Keratinocyte (primary cell): ENCODE measurements at regions not wholly inside any gene's neighbourhood (a gene's known extent, or its start where the extent isn't known, plus 50 kb on each side); places are given as distances from the start of the nearest gene placed in this dataset.

Experiments used
- DNase-seq: peaks from one replicate; pipeline ENCODE4 v3.0.0-alpha.2; 2011; ENCODE audit warnings: low read depth, missing footprints, low spot score
- FAIRE-seq: peaks from 2 replicates; lab custom pipeline; 2011; peaks lifted over from hg19 to GRCh38; lab: Jason Lieb, UNC
- H2AFZ ChIP-seq: 2 replicates; pipeline ENCODE4 v1.6.0; 2012; ENCODE audit warnings: low read length, control low read depth, inconsistent platforms; ENCODE audit not compliant: control insufficient read depth
- H3K27ac ChIP-seq: 2 replicates; pipeline ENCODE4 v1.5.1; 2011; ENCODE audit warnings: low read length; ENCODE audit not compliant: control insufficient read depth, insufficient read depth
- H3K27me3 ChIP-seq: 3 replicates; pipeline ENCODE4 v1.6.0; 2011; ENCODE audit warnings: low read length; ENCODE audit not compliant: control insufficient read depth, insufficient read depth; ENCODE audit errors: extremely low read depth
- H3K36me3 ChIP-seq, 2 experiments: 2 replicates in 1 of 2; 3 replicates in 1 of 2; pipeline ENCODE4 v1.5.1; 2011; ENCODE audit warnings: low read length in 2 of 2, mild to moderate bottlenecking in 1 of 2; ENCODE audit not compliant: control insufficient read depth in 2 of 2, insufficient read depth in 2 of 2; ENCODE audit errors: extremely low read depth in 1 of 2
- H3K4me1 ChIP-seq: 3 replicates; pipeline ENCODE4 v1.5.1; 2011; ENCODE audit warnings: low read length; ENCODE audit not compliant: control insufficient read depth, insufficient read depth; ENCODE audit errors: extremely low read depth
- H3K4me2 ChIP-seq: 3 replicates; pipeline ENCODE4 v1.6.0; 2011; ENCODE audit warnings: low read depth, low read length; ENCODE audit not compliant: control insufficient read depth, insufficient read depth; ENCODE audit errors: extremely low read depth
- H3K4me3 ChIP-seq, 3 experiments: fragments of 200-600 bp in 1 of 3; sonication (generic) in 1 of 3; 2 replicates in 2 of 3; 3 replicates in 1 of 3; pipeline ENCODE4 v1.5.1; 2011 to 2016; ENCODE audit warnings: low read length in 3 of 3, mild to moderate bottlenecking in 3 of 3, control low read depth in 2 of 3, inconsistent platforms in 1 of 3, low read depth in 1 of 3, mixed read lengths in 1 of 3, mixed run types in 1 of 3, moderate library complexity in 1 of 3; ENCODE audit not compliant: control insufficient read depth in 2 of 3, insufficient read depth in 2 of 3; ENCODE audit errors: extremely low read depth in 1 of 3
- H3K79me2 ChIP-seq: 2 replicates; pipeline ENCODE4 v1.6.0; 2012; ENCODE audit warnings: low read length; ENCODE audit not compliant: control insufficient read depth, insufficient read depth
- H3K9ac ChIP-seq: 3 replicates; pipeline ENCODE4 v1.6.0; 2011; ENCODE audit warnings: low read length; ENCODE audit not compliant: control insufficient read depth, insufficient read depth; ENCODE audit errors: extremely low read depth
- H3K9me1 ChIP-seq: 3 replicates; pipeline ENCODE4 v1.6.0; 2011; ENCODE audit warnings: low read length; ENCODE audit not compliant: control insufficient read depth, insufficient read depth; ENCODE audit errors: extremely low read depth
- H3K9me3 ChIP-seq: 2 replicates; pipeline ENCODE4 v1.5.1; 2012; ENCODE audit warnings: low read depth, low read length; ENCODE audit not compliant: control insufficient read depth
- H4K20me1 ChIP-seq: 3 replicates; pipeline ENCODE4 v1.6.0; 2011; ENCODE audit warnings: low read length; ENCODE audit not compliant: control insufficient read depth, insufficient read depth; ENCODE audit errors: extremely low read depth
- CTCF ChIP-seq, 3 experiments: IDR thresholded peaks in 1 of 3; conservative IDR thresholded peaks in 1 of 3; optimal IDR thresholded peaks in 1 of 3; 2 replicates in 2 of 3; 3 replicates in 1 of 3; pipeline versions ENCODE3 to v1.5.1; 2011; ENCODE audit warnings: low read length in 3 of 3, mild to moderate bottlenecking in 3 of 3, moderate library complexity in 2 of 3, control low read depth in 1 of 3, inconsistent platforms in 1 of 3; ENCODE audit not compliant: insufficient read depth in 2 of 3; ENCODE audit errors: extremely low read depth in 1 of 3
- EZH2 ChIP-seq: IDR thresholded peaks from one replicate; pipeline ENCODE4 v1.6.1; 2012; ENCODE audit warnings: inconsistent platforms, mild to moderate bottlenecking, low read length, moderate library complexity
- dilution Hi-C: fragments of 300-500 bp; cut with MboI; formaldehyde crosslinking; loops from one replicate; pipeline ENCODE4 v1.7.0; 2020; ENCODE audit warnings: low sequenced_read_pairs; ENCODE audit not compliant: extremely low pct_ligation_motif_present

GRCh38 chr20:24089576-24089975 lies 101.0 kb upstream of the GGTLC1 start:
- H3K9ac ChIP-seq = no peak overlapping the region
- H3K27ac ChIP-seq = no peak overlapping the region
- no peaks in the 10 kb centered on the region for H4K20me1 ChIP-seq
- H3K4me1 ChIP-seq = no peaks in the 10 kb centered on the region
- no peak overlapping the region for H2AFZ ChIP-seq
- no peaks in the 10 kb centered on the region for H3K36me3 ChIP-seq
- H3K4me2 ChIP-seq = no peak overlapping the region
- no peaks in the 10 kb centered on the region for H3K9me3 ChIP-seq
- FAIRE-seq (no peak), DNase-seq (no peak)
- no peaks in the 10 kb centered on the region for H3K27me3 ChIP-seq
- H3K79me2 ChIP-seq = no peaks in the 10 kb centered on the region
- no peak for TF ChIP-seq CTCF (optimal IDR thresholded peaks at IDR 0.05 in 1 of 3, IDR thresholded peaks at IDR 0.05 in 1 of 3, conservative IDR thresholded peaks at IDR 0.05 in 1 of 3; ENCODE audit: extremely low read depth in 1 of 3, insufficient read depth in 2 of 3, low read length in 3 of 3)
- no peak for TF ChIP-seq EZH2
- H3K4me3 ChIP-seq = no peak overlapping the region
- H3K9me1 ChIP-seq = no peaks in the 10 kb centered on the region
- dilution Hi-C loops = no loop called here

GRCh38 chr20:24086121-24086520 lies 97.5 kb upstream of the GGTLC1 start:
- no peak overlapping the region for H3K4me3 ChIP-seq
- no peak for DNase-seq
- no peaks in the 10 kb centered on the region for H4K20me1 ChIP-seq
- H3K9me3 ChIP-seq = no peaks in the 10 kb centered on the region
- no peaks in the 10 kb centered on the region for H3K79me2 ChIP-seq
- H2AFZ ChIP-seq = no peak overlapping the region
- H3K27me3 ChIP-seq = no peaks in the 10 kb centered on the region
- no peak overlapping the region for H3K9ac ChIP-seq
- H3K4me2 ChIP-seq = no peak overlapping the region
- no peaks in the 10 kb centered on the region for H3K9me1 ChIP-seq
- no peak for FAIRE-seq
- no peak for TF ChIP-seq CTCF (optimal IDR thresholded peaks at IDR 0.05 in 1 of 3, IDR thresholded peaks at IDR 0.05 in 1 of 3, conservative IDR thresholded peaks at IDR 0.05 in 1 of 3; ENCODE audit: extremely low read depth in 1 of 3, insufficient read depth in 2 of 3, low read length in 3 of 3)
- no peak for TF ChIP-seq EZH2
- dilution Hi-C loops = no loop called here
- no peak overlapping the region for H3K27ac ChIP-seq
- no peaks in the 10 kb centered on the region for H3K4me1 ChIP-seq
- H3K36me3 ChIP-seq = no peaks in the 10 kb centered on the region
